ENCODE measurements at regions not wholly inside any gene's neighbourhood (a gene's known extent, or its start where the extent isn't known, plus 50 kb on each side); places are given as distances from the start of the nearest gene placed in this dataset.

DNA sequence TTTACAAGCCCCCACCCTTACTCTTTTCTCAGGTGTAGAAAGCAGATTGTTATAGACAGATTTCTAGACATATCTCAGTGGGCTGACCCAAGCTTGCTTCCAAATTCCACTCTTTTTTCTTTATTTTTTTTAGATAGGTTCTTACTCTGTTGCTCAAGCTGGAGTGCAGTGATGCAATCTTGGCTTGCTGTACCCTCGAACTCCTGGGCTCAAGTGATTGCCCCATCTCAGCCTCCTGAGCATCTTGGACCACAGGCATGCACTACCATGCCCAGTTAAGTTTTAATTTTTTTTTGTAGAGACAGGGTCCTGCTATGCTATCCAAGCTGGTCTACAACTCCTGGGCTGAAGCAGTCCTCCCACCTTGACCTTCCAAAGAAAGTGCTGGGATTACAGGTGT is 53.5 kb upstream of the ADAMTS9 start:
- no peak for DNase-seq (ENCODE audit: low spot score)

DNA sequence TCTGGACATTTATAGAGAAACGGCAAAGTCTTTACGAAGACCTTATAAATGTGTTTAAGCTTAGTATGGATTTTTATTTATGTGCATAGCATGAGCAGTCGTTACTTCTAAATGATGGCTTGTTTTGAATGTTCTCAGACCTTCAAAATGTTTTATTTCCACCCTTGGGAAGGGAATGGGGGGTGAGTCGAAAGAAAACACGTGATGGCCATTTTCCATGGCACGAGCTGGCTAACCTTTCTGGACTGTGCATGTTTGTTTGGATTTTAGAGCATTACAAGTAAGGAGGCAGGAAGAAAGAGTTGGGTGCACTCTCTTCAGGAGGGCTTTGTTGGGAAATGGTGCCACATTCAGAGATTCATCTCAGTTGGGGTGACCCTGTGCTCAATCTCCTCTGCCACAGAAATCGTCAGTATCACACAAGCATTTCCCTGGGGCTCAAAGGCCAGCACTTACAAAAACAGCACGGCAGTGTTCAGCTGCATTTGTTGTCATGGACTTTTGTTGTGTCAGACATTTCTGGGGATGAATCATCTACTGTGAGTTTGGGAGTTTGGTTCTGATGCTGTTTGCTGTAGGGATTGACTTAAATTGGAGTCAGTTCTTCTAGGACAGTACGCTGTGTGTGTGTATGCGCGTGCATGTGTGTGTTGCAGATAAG is 52.3 kb upstream of the ADAMTS9 start:
- DNase-seq (ENCODE audit: low spot score) = peak; percentile 34

Measured in COLO829 (cell line).